Daoy (cell line): ENCODE measurements at regions not wholly inside any gene's neighbourhood (a gene's known extent, or its start where the extent isn't known, plus 50 kb on each side); places are given as distances from the start of the nearest gene placed in this dataset.
"Not testable (repeated sequence)": the region's sequence is repeated elsewhere in the genome, so short reads cannot be mapped to it uniquely, and the experiment has no call there.

ENCODE experiments used
- DNase-seq: peaks from one replicate; pipeline ENCODE4 v3.0.0-alpha.2; 2015; ENCODE audit warnings: low read depth

DNA sequence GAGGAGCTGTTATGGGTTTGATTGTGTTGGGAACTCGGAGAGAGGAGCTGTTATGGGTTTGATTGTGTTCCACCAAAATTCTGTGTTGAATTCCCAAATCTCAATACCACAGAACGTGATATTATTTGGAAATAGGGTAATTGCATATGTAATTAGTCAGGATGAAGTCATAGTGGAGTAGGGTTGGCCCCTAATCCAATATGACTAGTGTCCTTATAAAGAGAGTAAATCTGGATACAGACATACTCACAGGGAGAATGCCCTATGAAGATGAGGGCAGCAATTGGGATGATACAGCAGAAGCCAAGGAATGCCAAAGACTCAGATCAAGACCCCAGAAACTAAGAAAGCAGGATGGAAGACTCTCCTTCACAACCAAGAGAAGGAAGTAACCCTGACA, 1023.2 kb upstream of the ZEB2 start:
- no peak for DNase-seq

DNA sequence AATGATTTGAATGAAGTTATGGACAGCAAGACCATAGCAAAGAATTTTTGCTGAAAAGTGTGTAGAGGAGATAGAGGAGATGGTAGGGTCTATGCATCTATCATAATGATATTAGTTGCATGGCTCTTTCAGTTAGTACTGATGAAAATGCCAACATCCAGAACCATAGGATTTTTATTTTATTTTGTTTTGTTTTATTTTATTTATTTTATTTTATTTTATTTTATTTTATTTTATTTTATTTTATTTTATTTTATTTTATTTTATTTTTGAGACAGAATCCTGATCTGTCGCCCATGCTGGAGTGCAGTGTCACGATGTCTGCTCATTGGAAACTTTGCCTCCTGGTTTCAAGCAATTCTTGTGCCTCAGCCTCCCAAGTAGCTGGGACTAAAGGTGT, 1021.1 kb upstream of the ZEB2 start:
- no peak for DNase-seq

DNA sequence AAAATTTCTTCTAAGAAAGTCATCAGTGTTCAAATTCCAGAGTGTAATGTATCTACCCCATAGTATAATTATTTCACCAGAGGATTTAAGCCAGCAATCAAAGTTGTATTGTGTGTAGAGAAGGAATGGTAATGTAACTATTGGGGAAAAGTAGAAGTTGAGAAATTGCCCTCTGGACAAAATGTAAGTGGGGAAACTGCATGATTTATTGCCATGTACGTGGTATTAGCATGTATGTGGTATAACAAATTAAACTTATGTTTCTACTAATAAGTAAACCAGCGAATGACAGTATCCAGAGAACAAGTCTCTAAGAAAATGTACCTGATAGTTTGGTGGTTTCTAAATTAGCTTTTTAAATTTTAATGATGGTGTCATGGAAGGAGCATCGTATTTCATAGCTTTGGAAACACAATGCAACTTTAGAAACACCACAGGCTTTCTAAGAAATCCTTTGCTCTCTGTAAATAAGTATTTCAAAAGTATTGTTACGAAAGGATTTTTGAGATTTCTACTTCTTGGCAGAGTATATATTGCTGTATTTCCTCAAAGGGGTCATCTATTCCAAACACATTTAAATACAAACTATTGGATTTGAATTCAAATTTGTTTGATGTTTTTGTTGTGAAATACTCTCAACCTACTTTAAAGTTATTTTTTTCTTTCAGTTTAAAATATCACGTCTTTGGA, 1018.9 kb upstream of the ZEB2 start:
- DNase-seq, result no peak

DNA sequence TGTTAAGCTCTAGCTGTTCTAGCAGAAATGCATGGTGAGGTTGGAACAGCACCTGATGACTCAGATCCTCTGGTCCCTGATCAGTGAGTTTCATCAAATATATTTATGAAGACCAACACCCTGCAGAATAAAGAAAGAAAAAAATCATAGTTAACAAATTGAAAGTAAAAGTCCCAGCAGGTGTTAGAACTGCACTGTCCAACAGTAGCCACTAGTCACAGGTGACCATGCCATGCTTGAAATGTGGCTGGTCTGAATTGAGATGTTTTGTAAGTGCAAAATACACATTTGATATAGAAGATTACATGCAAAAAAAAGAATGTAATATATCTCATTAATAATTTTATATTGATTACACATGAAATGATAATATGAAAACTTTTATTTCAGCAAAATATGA, 1010.7 kb upstream of the ZEB2 start:
- no peak for DNase-seq

DNA sequence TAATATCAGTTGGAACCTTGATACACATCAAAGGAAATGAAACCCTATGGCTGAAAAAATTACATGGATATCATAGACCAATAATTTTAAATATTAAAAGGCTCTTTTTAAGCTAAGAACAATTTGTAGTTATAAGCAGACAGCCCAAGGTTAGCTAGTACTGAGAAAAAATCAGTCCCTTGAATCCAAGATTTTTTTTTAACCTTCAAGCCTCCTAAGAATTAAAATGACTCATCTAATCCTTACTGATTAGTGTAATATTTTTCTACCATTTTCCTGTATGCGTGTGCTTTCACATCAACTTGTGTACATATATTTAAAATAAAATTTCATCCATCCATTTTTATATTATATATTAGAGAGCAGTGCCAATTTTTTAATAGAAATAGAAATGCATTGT, 1004.9 kb upstream of the ZEB2 start:
- DNase-seq, result no peak

DNA sequence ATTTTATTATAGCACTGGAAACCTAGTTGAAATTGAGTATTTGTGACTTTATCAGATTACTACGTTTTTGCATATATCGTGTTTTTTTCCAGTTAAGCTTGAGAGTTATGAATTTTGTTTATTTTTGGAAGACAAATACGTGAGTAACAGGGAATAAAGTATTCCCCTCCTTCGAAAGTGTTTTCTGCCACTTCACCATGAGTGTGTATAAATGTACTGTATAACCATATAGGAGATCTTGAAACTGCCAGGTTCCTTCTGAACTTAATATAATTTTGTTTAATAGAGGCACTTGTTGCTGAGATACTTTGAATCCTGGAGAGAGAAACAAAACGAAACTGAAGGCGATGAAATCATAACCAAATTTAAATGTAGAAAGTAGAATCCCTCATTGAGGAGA, 1004.4 kb upstream of the ZEB2 start:
- DNase-seq, result no peak

DNA sequence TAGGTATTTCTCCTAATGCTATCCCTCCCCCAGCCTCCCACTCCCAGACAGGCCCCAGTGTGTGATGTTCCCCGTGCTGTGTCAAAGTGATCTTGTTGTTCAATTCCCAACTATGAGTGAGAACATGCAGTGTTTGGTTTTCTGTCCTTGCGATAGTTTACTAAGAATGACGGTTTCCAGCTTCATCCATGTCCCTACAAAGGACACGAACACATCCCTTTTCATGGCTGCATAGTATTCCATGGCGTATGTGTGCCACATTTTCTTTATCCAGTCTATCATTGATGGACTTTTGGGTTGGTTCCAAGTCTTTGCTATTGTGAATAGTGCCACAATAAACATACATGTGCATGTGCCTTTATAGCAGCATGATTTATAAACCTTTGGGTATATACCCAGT, 999.3 kb upstream of the ZEB2 start:
- DNase-seq, result not testable (repeated sequence)

DNA sequence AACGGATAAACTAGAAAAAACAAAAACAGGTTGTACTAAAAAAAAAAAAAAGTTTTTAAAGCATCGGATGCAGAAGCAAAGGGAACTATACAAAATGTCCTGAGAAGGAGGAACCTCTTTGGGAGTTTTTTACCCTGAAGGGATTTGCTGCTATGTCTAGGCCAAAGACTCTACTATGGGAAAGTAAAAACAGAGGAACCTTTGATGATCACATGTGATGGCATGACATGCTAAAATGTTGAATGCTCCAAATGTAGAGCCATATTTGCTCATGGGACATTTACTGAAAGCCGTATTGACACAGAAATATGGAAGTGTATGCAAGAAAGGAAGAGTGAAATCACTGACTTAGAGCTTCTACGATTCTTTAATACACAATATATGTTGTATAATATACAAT, 992.0 kb upstream of the ZEB2 start:
- DNase-seq, result no peak

DNA sequence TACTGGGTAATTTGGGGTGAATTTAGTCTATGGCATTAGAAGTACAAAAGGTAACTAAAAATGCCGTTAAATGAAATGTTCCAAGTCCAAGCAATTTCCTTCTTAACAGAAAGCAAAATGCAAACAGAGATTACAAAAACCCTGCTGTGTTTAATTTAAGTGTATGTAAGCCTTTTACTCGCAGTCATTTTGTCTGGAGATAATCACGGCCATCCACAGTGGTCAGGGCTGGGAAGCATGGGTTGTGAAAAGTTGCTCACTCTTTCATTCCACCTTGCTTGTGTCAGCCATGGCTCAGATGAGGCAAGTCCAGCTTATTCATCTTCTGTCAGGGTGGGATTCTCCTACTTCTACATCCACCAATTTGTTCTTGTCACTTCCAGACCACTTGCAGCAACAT, 983.6 kb upstream of the ZEB2 start:
- no peak for DNase-seq

DNA sequence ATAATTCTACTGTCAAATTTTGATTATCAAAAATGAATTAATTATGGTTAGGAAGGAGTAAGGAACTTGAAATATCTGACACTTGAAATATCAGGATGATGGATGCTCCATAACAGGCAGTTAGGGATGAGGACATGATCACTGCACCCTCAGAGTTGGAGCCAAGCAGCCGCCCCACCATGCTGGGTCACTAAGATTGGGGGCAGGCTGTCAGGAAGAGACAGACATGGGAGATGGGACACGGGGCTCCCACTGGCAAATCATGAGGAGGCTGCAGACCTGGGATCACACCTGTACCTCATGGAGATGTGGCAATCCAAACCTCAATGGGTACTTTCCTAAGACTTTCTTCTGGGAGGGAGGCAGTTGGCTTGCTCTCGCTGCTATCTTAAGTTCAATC, 982.0 kb upstream of the ZEB2 start:
- DNase-seq, result no peak

DNA sequence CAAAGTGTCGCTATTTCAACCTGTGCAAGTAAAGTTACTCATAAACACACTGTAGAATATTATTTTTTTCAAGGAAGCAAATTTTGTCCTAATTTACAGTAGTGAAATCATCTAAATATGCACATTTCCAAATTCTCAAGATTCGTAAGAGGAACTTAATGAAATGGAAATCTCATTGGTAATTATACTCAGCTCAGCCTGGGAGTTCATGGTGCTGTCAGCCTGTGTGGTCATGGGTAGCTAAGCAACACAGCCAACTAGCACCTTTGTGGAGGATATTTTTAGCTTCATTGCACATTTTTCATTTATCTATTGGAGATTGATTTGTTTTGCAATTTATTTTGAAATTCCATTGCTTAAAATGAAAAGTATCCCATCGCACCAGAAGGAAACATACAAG, 975.7 kb upstream of the ZEB2 start:
- no peak for DNase-seq

DNA sequence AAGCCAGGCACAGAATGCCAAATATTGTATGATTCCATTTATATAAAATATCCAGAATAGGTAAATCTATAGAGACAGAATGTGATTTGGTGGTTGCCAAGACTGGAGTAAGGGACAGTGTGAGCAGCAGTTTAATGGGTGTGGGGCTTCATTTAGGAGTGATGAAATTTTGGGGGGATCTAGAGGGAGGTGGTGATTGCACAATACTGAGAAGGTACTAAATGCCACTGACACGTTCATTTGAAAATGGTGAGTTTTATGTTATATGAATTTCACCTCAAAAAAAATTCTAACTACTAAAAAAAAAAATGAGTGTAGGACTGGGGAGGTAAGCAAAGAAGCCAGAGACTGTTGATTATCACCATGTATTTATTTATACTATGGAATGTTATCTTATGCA, 974.5 kb upstream of the ZEB2 start:
- no peak for DNase-seq

DNA sequence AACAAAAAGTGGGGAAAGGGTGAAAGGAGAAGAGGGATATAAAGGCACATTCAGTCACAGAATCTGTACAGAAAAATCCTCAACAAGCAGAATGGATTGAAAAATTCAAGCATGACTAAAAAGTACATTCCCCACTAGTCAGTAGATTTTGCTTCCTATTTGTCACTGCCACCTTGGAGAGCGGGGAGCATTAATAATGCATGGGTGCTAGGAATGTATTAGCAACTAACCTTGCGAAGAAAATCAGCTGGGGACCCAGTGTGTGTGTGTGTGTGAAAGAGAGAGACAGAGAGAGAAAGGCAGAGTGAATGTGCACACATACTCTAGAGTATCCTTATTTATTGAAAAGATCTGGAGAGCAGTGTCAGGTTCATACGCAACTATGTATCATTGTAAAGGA, 968.7 kb upstream of the ZEB2 start:
- no peak for DNase-seq

DNA sequence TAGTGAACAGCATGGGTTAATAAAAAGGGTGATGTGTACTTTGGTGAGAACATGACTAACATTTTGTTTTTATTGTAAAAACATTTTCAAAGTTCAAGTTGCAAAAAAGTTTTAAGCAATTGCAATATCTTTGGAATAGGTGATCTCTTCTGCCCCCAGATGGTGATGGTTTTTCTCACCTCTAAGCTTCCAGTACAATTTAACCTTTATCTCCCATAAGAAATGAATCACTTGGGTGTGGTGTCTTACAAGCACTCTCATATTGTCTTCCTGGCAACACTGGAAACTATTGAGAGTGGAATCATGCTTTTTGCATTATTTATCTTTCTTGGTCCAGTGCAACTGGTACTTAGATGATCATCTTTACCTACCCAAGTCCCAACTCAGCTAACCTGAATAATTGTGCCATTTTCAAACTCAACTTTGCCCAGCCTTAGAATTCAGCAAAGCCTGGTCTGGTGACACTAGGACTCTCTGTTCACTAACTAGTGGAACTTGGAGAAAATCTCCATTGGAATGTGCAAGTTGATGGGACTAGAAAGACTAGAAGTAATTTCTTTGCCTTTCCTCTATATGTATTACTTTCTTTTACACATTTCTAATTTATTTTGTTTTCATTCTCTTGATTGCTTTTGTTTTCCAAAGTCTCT, 964.7 kb upstream of the ZEB2 start:
- peak; percentile 51 for DNase-seq

DNA sequence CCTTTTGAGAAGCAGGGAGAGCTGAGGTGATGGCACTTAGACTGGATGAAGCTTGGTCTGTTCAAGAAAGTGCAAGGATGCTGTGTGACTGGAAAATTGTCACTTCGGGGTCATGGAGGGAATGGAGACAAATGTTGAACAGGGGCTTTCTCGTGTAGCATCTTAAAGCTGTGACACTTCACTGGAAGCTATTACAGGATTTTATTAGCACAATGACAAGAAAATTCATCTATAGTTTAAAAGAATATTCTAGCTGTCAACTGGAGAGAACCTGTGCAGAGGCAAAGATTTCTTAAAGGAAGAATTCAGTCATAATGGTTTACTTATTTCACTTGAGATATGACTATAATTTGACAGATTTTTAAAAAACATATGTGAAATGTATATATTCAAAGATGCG, 963.9 kb upstream of the ZEB2 start:
- no peak for DNase-seq

DNA sequence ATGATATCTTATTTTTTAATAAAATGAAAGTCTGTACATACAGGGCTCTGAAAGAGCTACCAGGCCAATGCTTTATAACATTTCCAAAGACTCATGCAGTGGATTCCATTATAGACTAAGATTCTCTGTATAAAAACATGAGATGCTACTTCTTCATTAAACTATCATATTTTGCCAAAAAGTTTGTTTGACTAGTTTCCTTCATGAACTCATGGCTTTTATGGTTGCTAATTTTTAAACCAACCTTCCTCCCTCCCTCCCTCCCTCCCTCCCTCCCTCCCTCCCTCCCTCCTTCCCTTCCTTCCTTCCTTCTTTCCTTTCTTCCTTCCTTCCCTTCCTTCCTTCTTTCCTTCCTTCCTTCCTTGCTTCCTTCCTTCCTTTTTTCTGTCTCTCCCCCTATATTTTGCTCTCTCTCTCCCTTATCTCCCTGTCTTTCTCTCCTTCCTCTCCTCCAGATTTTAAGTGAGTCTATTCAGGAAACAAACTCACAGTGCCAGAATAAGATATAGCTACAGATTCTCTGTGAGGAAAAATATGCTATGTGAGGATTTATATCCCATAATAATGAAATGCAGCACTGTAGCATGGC, 961.5 kb upstream of the ZEB2 start:
- no peak for DNase-seq

DNA sequence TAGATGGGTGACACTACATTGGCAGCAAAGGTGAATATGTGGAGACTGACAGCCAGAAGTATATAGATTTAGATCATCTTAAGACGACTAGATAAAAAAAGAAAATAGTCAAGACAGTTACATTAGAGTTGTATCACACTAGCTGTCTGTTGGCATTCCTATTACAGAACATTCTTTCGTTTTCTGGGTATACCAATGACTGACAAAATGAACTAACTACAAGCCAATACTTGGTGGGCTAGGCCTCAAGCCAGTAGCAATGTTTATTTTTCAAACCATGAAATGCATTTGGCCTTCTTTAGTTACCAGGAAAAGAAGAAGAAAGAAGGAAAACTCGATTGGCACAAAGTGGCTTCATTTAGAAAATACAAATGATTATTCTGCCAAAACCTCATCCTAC, 944.9 kb upstream of the ZEB2 start:
- no peak for DNase-seq

DNA sequence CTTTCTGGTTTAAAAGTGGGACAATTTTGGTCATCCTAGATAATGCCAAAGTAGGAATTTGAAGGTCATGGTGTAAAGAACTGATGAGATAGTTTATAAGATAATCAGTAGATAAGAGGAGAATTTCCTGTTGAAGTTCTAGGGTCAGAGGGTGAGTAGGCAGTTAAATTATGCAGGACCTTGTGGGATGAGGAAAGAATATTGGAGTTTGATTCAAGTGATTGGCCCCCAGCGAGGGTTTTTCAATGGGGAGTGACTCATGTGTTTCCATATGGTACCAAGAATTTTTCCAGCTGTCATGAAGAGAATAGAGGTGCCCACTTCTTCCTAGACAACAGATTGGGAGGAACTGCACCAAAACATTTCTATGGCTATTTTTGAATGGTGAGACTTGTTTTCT, 940.2 kb upstream of the ZEB2 start:
- DNase-seq, result peak; percentile 42

DNA sequence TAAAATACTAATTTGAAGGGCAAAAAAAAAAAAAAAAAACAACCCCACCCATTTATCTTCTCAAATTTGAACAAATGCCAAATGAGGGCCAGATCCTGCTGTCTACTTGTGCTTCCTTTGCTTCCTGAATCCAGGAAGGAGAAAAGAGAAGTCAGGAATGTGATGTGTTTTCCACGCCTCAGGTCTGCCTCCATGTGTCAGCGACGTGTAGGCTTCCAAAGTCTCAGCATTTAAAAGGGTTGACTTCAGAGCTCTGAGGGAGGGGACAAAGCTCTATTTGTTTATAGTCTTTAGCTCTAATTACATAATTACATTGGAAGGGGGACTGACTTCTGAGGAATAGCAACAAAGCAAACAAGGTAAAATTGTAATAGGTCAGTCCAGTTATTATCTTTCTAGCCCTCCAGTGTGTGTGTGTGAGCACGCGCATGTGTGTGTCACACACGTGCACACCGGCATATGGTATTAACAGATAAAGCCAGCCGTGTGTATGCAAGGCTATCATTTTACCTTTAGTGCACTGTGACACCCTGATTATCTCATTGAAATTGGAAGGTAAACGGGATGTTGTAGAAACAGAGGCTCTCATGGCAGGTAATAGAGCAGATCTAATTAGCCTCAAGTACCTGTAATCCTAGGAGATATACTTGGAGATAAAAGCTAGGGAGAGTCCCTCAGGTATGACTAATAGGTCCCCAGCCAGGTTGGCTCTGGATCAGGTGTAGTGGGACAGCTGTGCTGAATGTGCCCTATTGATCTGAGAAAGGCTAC, 911.4 kb upstream of the ZEB2 start:
- peak; percentile 13 for DNase-seq

DNA sequence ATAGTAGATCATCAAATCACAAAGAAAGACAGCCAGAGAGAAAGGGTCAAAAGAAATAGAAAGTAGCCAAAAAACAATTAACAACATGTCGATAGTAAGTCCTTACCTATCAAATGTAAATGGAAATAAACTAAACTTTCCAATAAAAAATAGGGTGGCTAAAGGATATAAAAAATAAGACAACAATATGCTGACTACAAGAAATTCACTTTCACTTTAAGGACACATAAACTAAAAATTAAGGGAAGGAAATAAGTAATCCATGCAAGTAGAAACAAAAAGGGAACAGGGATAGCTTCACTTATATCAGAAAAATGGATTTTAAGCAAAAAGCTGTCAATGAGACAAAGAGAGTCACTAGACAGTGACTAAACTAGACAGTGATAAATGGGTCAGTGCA, 903.9 kb upstream of the ZEB2 start:
- no peak for DNase-seq

DNA sequence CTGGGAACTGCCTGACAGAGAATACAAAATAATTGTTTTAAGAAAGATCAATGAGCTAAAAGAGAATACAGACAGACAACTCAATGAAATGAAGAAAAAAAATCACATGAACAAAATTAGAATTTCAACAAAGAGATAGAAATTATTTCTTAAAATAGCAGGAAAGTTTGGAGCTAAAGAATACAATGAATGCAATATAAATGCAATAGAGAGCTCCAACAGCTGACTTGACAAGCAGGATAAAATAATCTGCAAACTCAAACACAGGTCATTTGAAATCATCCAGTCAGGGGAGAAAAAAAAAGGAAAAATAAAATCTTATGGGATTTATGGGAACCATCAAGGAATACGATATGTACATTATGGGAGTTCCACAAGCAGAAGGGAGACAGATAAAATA, 902.7 kb upstream of the ZEB2 start:
- DNase-seq, result no peak

DNA sequence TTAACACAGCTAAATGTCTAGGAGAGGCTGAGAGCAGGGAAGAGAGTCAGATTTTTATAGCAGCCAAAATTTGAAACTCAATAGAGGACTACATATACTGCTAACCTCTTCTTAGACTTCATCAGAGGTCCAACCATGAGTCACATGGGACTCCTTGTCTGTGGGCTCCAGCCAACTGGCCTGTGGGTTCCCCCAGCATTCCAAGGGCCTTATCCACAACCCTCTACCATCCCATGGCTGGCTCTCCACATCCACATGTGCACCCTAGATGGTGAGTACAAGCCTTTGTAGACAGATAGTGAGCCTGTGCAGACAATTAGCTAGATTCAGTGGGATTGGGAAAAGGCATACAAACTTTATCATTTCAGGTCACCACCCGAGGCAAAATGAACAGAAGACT, 901.9 kb upstream of the ZEB2 start:
- DNase-seq, result no peak

DNA sequence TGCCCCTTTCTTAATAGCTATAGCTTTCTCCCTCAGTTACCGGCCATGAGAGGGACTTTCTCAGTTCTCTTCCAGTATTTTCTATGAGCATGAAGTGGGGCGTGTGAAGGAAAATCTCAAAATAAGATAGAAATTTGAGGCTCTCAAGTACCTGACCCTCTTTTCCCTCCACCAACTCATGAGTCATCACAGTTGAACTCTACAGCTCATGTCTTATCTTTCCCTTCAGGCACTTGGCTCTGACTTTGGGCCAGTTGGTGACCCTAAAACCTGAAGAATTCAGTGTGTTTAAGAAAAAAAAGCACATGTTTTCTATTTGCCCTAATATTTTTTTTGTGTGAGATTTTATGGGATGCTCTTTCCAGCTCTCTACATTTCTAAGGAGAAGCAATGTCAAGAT, 896.7 kb upstream of the ZEB2 start:
- DNase-seq, result no peak
